ENCODE measurements at regions not wholly inside any gene's neighbourhood (a gene's known extent, or its start where the extent isn't known, plus 50 kb on each side); places are given as distances from the start of the nearest gene placed in this dataset.

- TF ChIP-seq POLR2A (IDR thresholded peaks at IDR 0.05; ENCODE audit: low read length) (no peak), GATA1 (IDR thresholded peaks at IDR 0.05; ENCODE audit: low read depth, low read length) (no peak)
These were observed 391.3 kb downstream of the CMPK2 start for GRCh38 chr2:6474161-6475140.
